K562 (cell line): ENCODE measurements at regions not wholly inside any gene's neighbourhood (a gene's known extent, or its start where the extent isn't known, plus 50 kb on each side); places are given as distances from the start of the nearest gene placed in this dataset.
A peak's percentile ranks its signal among the peaks of the same experiment; 100 is the strongest.

Experiments used
- ATAC-seq: fragments of 200-7000 bp; cut with Tn5 transposase; 3 replicates; pipeline ENCODE4 v1.9.1; 2020; ENCODE audit warnings: moderate library complexity
- BruUV-seq: library from RNA; stranded (reverse); fragments of 400-500 nt; replicated peaks from 2 replicates; lab custom pipeline; 2021; lab: Mats Ljungman, UMichigan
- CTCF ChIA-PET: fragments of 300-600 bp; formaldehyde crosslinking; extraction: SDS; loops from one replicate; lab custom pipeline; 2021; ENCODE audit warnings: low intra/inter-chr PET ratio; lab: Yijun Ruan, JAX
- POLR2A ChIA-PET: fragments of 300-600, 350-650 bp; sonication (Branson Sonifier 250); formaldehyde crosslinking; extraction: SDS; loops from one replicate; lab custom pipeline; 2021; ENCODE audit warnings: antibody characterized with exemption, inconsistent platforms; lab: Yijun Ruan, JAX
- DNase-seq, 4 experiments: peaks; one replicate each; pipeline versions ENCODE4 v3.0.0 to v3.0.0-alpha.2; 2011 to 2018; ENCODE audit warnings: low spot score in 3 of 4, mixed read lengths in 3 of 4; ENCODE audit errors: extremely low read depth in 1 of 4
- FAIRE-seq: peaks from 2 replicates; lab custom pipeline; 2011; peaks lifted over from hg19 to GRCh38; lab: Jason Lieb, UNC
- H2AFZ ChIP-seq: 2 replicates; pipeline ENCODE4 v1.6.0; 2011; ENCODE audit warnings: low read depth, low read length, control low read depth, inconsistent platforms
- H3K27ac ChIP-seq: fragments of 200-600 bp; 3 replicates; pipeline ENCODE4 v1.8.0; 2011; ENCODE audit warnings: low read depth, mild to moderate bottlenecking, control low read depth, inconsistent platforms, low read length, moderate library complexity, mixed read lengths; ENCODE audit errors: extremely low read depth
- H3K27me3 ChIP-seq, 2 experiments: fragments of 300-600 bp in 1 of 2; 2 replicates in 1 of 2; 3 replicates in 1 of 2; pipeline versions ENCODE4 v1.6.0 to v1.8.0; 2011; ENCODE audit warnings: inconsistent platforms in 2 of 2, low read length in 2 of 2, mild to moderate bottlenecking in 1 of 2, mixed read lengths in 1 of 2, moderate library complexity in 1 of 2; ENCODE audit not compliant: control insufficient read depth in 2 of 2, insufficient read depth in 2 of 2
- H3K36me3 ChIP-seq: fragments of 300-600 bp; 3 replicates; pipeline ENCODE4 v1.8.0; 2011; ENCODE audit warnings: mild to moderate bottlenecking, low read length, inconsistent platforms; ENCODE audit not compliant: control insufficient read depth, insufficient read depth
- H3K4me1 ChIP-seq, 2 experiments: fragments of 200-600 bp in 1 of 2; replicated peaks in 1 of 2; 2 replicates in 1 of 2; 3 replicates in 1 of 2; pipeline versions ENCODE4 v1.5.1 to v1.8.0; 2011; ENCODE audit warnings: inconsistent platforms in 2 of 2, low read length in 2 of 2, mild to moderate bottlenecking in 1 of 2, mixed read lengths in 1 of 2, moderate library complexity in 1 of 2; ENCODE audit not compliant: control insufficient read depth in 2 of 2, insufficient read depth in 2 of 2
- H3K4me2 ChIP-seq: 2 replicates; pipeline ENCODE4 v1.6.1; 2011; ENCODE audit warnings: low read length, control low read depth, inconsistent platforms, mixed read lengths; ENCODE audit not compliant: insufficient read depth
- H3K4me3 ChIP-seq: fragments of 200-600 bp; sonication (generic), shearing (Covaris generic); 2 replicates; pipeline ENCODE4 v1.5.1; 2016; ENCODE audit warnings: control low read depth, inconsistent platforms
- H3K79me2 ChIP-seq: fragments of 200-600 bp; 3 replicates; pipeline ENCODE4 v1.8.0; 2011; ENCODE audit warnings: low read length, inconsistent platforms; ENCODE audit not compliant: control insufficient read depth, insufficient read depth
- H3K9ac ChIP-seq, 2 experiments: 2 replicates each; pipeline versions ENCODE4 v1.6.0 to v1.6.1; 2011; ENCODE audit warnings: low read depth in 2 of 2, low read length in 2 of 2, control low read depth in 1 of 2, inconsistent platforms in 1 of 2, mild to moderate bottlenecking in 1 of 2, mixed read lengths in 1 of 2; ENCODE audit not compliant: insufficient read depth in 1 of 2
- H3K9me1 ChIP-seq: one replicate; pipeline ENCODE4 v1.6.0; 2011; ENCODE audit warnings: inconsistent platforms, mild to moderate bottlenecking, low read length, moderate library complexity; ENCODE audit not compliant: control insufficient read depth, insufficient read depth
- H3K9me3 ChIP-seq: replicated peaks from 2 replicates; pipeline ENCODE4 v1.5.1; 2011; ENCODE audit warnings: low read depth, low read length, inconsistent platforms; ENCODE audit not compliant: control insufficient read depth, insufficient read depth
- H4K20me1 ChIP-seq: replicated peaks from 2 replicates; pipeline ENCODE4 v1.6.1; 2011; ENCODE audit warnings: low read length, inconsistent platforms, mixed read lengths; ENCODE audit not compliant: control insufficient read depth, insufficient read depth
- HLTF ChIP-seq: fragments of 450-650 bp; IDR thresholded peaks from 2 replicates; pipeline ENCODE4 v1.6.1; 2016
- KDM1A ChIP-seq, 2 experiments: fragments of 450-650 bp; IDR thresholded peaks; 2 replicates each; pipeline ENCODE4 v1.6.1; 2016; ENCODE audit warnings: mild to moderate bottlenecking in 2 of 2
- RFX1 ChIP-seq: fragments of 450-650 bp; IDR thresholded peaks from 2 replicates; pipeline ENCODE4 v1.6.1; 2016; ENCODE audit warnings: mild to moderate bottlenecking, moderate library complexity
- WGBS: fragments of 100-300 bp; shearing (Covaris generic); methylation state at CpG from one replicate; pipeline ENCODE4 v1.1.6; 2016; ENCODE audit warnings: low coverage, mixed read lengths; ENCODE audit not compliant: insufficient coverage; ENCODE audit errors: missing lambda C conversion rate; 5-methylcytosine and 5-hydroxymethylcytosine counted together
- in situ Hi-C: fragments of 300-500 bp; cut with MboI; formaldehyde crosslinking; loops from 4 replicates; pipeline ENCODE4 v1.15.0; 2018; ENCODE audit warnings: inconsistent platforms, mixed read lengths
- intact Hi-C: fragments of 100-400 bp; cut with micrococcal nuclease; formaldehyde crosslinking; loops from 2 replicates; pipeline ENCODE4 v1.14.2; 2022
- TF ChIP-seq, protein P1 (sequence below): fragments of 450-650 bp; IDR thresholded peaks from 2 replicates; pipeline ENCODE4 v1.6.1; 2017; ENCODE audit warnings: antibody characterized with exemption, mild to moderate bottlenecking
- TF ChIP-seq, protein P2 (sequence below), 2 experiments: fragments of 250-450 bp in 1 of 2; fragments of 450-650 bp in 1 of 2; sonication (Bioruptor Pico) in 1 of 2; IDR thresholded peaks; 2 replicates each; pipeline versions ENCODE4 v1.6.1 to v1.8.0; 2016 to 2021; ENCODE audit warnings: mild to moderate bottlenecking in 2 of 2, moderate library complexity in 2 of 2, missing compliant biosample characterization in 1 of 2, missing genetic modification characterization in 1 of 2

DNA sequence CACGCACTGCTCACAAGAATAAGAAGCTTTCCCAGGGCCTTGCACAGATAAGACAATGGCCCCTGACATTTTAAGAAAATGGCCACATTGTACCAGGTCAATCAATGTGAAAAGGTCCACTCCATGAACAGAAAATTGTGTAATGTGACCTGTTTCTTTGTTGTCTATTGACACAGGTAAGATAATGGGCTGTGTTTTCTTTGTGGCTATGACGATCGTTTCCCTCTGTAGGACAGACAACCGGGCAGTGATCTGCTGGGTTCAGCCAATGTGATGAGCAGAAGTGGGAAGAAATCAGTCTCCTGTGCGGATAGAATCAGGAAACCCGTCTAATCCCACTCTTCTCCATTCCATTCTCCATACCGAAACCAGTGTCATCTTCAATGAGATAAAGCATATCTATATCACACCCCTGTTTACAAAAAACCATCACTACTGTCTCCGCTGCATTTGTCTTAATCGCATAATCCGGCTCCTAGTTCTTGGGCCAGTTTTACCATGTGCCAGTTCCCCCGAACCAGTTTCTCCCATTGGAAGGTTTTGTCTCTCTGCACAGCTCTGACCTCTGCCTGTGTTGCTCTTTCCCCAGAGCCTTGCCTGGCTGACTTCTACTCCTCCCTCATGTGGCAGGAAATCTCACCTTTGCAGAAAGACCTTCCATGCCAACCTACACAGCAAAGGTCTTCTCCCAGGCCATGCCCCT lies 66.9 kb upstream of the ATF7IP2 start:
- in situ Hi-C loops: no loop called here
- peak overlapping the region; percentile 41; the same call in 1 of the 3 replicates for H3K27ac ChIP-seq

More for the DNA sequence above, 66.9 kb upstream of the ATF7IP2 start:
- Histone ChIP-seq H3K36me3 (no peaks in the 10 kb centered on the region), H3K9me3 (peaks cover 5% of the 10 kb centered on the region; the same call in 1 of the 2 replicates), H3K27me3 (no peaks in the 10 kb centered on the region), H2AFZ (peak overlapping the region; percentile 83), H3K9me1 (no peaks in the 10 kb centered on the region), H3K4me3 (no peak overlapping the region), H4K20me1 (no peaks in the 10 kb centered on the region), H3K4me1 (peaks cover 19 to 35% of the 10 kb centered on the region in 2 experiments), H3K79me2 (no peaks in the 10 kb centered on the region; the same call in 2 of the 3 replicates), H3K9ac (no peak overlapping the region), H3K4me2 (peak overlapping the region; percentile 15; the same call in 1 of the 2 replicates)
- FAIRE-seq (no peak), ATAC-seq (no peak), DNase-seq (no peak)
- TF ChIP-seq, protein P1, sequence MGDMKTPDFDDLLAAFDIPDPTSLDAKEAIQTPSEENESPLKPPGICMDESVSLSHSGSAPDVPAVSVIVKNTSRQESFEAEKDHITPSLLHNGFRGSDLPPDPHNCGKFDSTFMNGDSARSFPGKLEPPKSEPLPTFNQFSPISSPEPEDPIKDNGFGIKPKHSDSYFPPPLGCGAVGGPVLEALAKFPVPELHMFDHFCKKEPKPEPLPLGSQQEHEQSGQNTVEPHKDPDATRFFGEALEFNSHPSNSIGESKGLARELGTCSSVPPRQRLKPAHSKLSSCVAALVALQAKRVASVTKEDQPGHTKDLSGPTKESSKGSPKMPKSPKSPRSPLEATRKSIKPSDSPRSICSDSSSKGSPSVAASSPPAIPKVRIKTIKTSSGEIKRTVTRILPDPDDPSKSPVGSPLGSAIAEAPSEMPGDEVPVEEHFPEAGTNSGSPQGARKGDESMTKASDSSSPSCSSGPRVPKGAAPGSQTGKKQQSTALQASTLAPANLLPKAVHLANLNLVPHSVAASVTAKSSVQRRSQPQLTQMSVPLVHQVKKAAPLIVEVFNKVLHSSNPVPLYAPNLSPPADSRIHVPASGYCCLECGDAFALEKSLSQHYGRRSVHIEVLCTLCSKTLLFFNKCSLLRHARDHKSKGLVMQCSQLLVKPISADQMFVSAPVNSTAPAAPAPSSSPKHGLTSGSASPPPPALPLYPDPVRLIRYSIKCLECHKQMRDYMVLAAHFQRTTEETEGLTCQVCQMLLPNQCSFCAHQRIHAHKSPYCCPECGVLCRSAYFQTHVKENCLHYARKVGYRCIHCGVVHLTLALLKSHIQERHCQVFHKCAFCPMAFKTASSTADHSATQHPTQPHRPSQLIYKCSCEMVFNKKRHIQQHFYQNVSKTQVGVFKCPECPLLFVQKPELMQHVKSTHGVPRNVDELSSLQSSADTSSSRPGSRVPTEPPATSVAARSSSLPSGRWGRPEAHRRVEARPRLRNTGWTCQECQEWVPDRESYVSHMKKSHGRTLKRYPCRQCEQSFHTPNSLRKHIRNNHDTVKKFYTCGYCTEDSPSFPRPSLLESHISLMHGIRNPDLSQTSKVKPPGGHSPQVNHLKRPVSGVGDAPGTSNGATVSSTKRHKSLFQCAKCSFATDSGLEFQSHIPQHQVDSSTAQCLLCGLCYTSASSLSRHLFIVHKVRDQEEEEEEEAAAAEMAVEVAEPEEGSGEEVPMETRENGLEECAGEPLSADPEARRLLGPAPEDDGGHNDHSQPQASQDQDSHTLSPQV: 0 out of 2 replicates have a peak, but pooled peaks have one; percentile 32
- TF ChIP-seq RFX1 (0 out of 2 replicates have a peak, but pooled peaks have one; percentile 12), KDM1A (IDR thresholded peaks at IDR 0.05) (0 out of 4 replicates have a peak, but pooled peaks of 1 of the 2 experiments have one; percentile 3), HLTF (no peak)
- TF ChIP-seq, protein P2, sequence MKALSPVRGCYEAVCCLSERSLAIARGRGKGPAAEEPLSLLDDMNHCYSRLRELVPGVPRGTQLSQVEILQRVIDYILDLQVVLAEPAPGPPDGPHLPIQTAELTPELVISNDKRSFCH (CRISPR knock-in tag; IDR thresholded peaks at IDR 0.05): no peak
- TF ChIP-seq, protein P2 (tag; IDR thresholded peaks at IDR 0.05): 0 out of 2 replicates have a peak, but pooled peaks have one; percentile 34
- 37% methylated on average over 11 of the region's 11 CpGs for WGBS
- no TSS peak for BruUV-seq
- POLR2A ChIA-PET: interaction anchor here (0.5 to 0.9 kb wide), 2 partner anchors 67 to 150 kb away, joined by 3 read pairs; partner anchors contain the start of gene ATF7IP2
- CTCF ChIA-PET: no interaction called here
- intact Hi-C loops: loop anchor here (5.0 kb wide), 1 partner anchor 68 kb away; the partner anchor contains the start of gene ATF7IP2
